C4-2B (cell line): ENCODE measurements at regions not wholly inside any gene's neighbourhood (a gene's known extent, or its start where the extent isn't known, plus 50 kb on each side); places are given as distances from the start of the nearest gene placed in this dataset.

ENCODE experiments used
- CTCF ChIP-seq: fragments of 450-650 bp; conservative IDR thresholded peaks from 2 replicates; pipeline ENCODE4 v1.5.1; 2017; ENCODE audit warnings: mild to moderate bottlenecking
- ZFX ChIP-seq: fragments of 450-650 bp; IDR thresholded peaks from 2 replicates; pipeline ENCODE4 v1.6.1; 2017

- TF ChIP-seq CTCF (no peak), ZFX (no peak)
Observed at GRCh38 chr2:145070703-145071102, 550.8 kb upstream of the ZEB2 start.
